ENCODE measurements at regions not wholly inside any gene's neighbourhood (a gene's known extent, or its start where the extent isn't known, plus 50 kb on each side); places are given as distances from the start of the nearest gene placed in this dataset.

- Histone ChIP-seq H3K4me3 (ENCODE audit: low read length) (no peak overlapping the region), H3K36me3 (ENCODE audit: control insufficient read depth, insufficient read depth, low read length) (no peaks in the 10 kb centered on the region), H3K9ac (ENCODE audit: extremely low read depth, low read length, poor library complexity, severe bottlenecking) (no peak overlapping the region), H3K27ac (ENCODE audit: low read depth, low read length) (no peak overlapping the region), H3K4me1 (ENCODE audit: control insufficient read depth, insufficient read depth, low read length) (no peaks in the 10 kb centered on the region), H3K9me3 (ENCODE audit: control insufficient read depth, low read length) (no peaks in the 10 kb centered on the region), H3K27me3 (ENCODE audit: control insufficient read depth, insufficient read depth, low read length, poor library complexity, severe bottlenecking) (no peaks in the 10 kb centered on the region)
- no peaks in the 10 kb centered on the region for H3K9me3 Mint-ChIP-seq
- H3K4me3 Mint-ChIP-seq: no peak overlapping the region
- H3K4me1 Mint-ChIP-seq: peaks cover 6% of the 10 kb centered on the region
- no peaks in the 10 kb centered on the region for H3K27me3 Mint-ChIP-seq (ENCODE audit: insufficient read depth)
- no peak for DNase-seq
- 83 to 85% methylated on average over 3 to 5 of the region's 5 CpGs for WGBS, 2 experiments (ENCODE audit: insufficient coverage in 1 of 2, insufficient read length in 1 of 2)
- H3K27ac Mint-ChIP-seq: no peak overlapping the region
- TF ChIP-seq, protein P1, sequence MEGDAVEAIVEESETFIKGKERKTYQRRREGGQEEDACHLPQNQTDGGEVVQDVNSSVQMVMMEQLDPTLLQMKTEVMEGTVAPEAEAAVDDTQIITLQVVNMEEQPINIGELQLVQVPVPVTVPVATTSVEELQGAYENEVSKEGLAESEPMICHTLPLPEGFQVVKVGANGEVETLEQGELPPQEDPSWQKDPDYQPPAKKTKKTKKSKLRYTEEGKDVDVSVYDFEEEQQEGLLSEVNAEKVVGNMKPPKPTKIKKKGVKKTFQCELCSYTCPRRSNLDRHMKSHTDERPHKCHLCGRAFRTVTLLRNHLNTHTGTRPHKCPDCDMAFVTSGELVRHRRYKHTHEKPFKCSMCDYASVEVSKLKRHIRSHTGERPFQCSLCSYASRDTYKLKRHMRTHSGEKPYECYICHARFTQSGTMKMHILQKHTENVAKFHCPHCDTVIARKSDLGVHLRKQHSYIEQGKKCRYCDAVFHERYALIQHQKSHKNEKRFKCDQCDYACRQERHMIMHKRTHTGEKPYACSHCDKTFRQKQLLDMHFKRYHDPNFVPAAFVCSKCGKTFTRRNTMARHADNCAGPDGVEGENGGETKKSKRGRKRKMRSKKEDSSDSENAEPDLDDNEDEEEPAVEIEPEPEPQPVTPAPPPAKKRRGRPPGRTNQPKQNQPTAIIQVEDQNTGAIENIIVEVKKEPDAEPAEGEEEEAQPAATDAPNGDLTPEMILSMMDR (conservative IDR thresholded peaks at IDR 0.05): no peak
- H3K36me3 Mint-ChIP-seq (ENCODE audit: low read depth): no peaks in the 10 kb centered on the region
Observed at GRCh38 chr9:82332018-82332773, 343.6 kb downstream of the SPATA31D1 start.

DNA sequence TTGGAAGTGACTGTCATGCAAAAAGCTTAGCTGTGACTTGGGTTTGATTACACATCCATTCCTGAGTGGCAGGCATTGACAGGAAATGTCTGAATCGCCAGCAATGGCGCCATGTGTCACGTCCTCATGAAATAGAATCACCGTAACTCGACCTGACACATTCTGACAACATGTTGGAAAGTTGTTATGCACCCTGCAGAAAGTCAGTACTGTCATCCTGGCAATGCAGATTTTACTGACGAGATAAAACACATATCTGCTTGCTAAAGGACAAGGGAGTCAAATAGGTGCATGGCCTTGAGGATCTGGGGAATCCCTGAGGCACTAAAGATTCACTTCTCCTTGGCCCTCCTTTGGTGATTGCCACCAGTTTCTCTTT lies 344.2 kb downstream of the SPATA31D1 start:
- Histone ChIP-seq H3K27me3 (ENCODE audit: control insufficient read depth, insufficient read depth, low read length, poor library complexity, severe bottlenecking) (no peaks in the 10 kb centered on the region), H3K4me1 (ENCODE audit: control insufficient read depth, insufficient read depth, low read length) (no peaks in the 10 kb centered on the region), H3K36me3 (ENCODE audit: control insufficient read depth, insufficient read depth, low read length) (no peaks in the 10 kb centered on the region), H3K4me3 (ENCODE audit: low read length) (no peak overlapping the region), H3K27ac (ENCODE audit: low read depth, low read length) (no peak overlapping the region), H3K9ac (ENCODE audit: extremely low read depth, low read length, poor library complexity, severe bottlenecking) (no peak overlapping the region), H3K9me3 (ENCODE audit: control insufficient read depth, low read length) (no peaks in the 10 kb centered on the region)
- Mint-ChIP-seq H3K27ac (no peak overlapping the region), H3K27me3 (ENCODE audit: insufficient read depth) (no peaks in the 10 kb centered on the region), H3K9me3 (no peaks in the 10 kb centered on the region), H3K4me3 (no peak overlapping the region), H3K4me1 (peaks cover 6% of the 10 kb centered on the region), H3K36me3 (ENCODE audit: low read depth) (no peaks in the 10 kb centered on the region)
- WGBS, 2 experiments (ENCODE audit: insufficient coverage in 1 of 2, insufficient read length in 1 of 2): 91 to 94% methylated on average over 6 of the region's 6 CpGs
- TF ChIP-seq, protein P1 (conservative IDR thresholded peaks at IDR 0.05): no peak
- no peak for DNase-seq

DNA sequence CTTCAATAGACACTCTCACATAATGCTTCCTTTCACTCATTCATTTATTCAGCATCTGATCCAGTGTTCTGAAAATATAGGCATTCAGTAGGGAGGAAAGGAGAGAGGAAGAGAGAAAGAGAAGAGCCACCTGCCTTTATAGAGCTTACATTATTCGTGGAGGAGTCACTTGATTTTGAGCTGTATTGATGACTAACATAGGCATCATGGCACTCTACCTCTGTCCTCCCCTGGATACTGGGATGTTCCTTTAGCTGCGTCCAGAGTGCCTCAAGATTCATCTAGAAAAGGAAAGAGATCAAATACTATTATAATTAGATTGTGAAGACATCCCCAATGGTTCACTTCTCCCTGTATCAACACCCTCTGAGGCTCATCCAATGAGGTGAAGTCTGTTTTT lies 345.1 kb downstream of the SPATA31D1 start:
- H3K27ac Mint-ChIP-seq: no peak overlapping the region
- DNase-seq: no peak
- no peak overlapping the region for H3K4me3 Mint-ChIP-seq
- H3K4me3 ChIP-seq (ENCODE audit: low read length): no peak overlapping the region
- no peaks in the 10 kb centered on the region for H3K36me3 ChIP-seq (ENCODE audit: control insufficient read depth, insufficient read depth, low read length)
- no peaks in the 10 kb centered on the region for H3K9me3 ChIP-seq (ENCODE audit: control insufficient read depth, low read length)
- TF ChIP-seq, protein P1 (conservative IDR thresholded peaks at IDR 0.05): no peak
- H3K27me3 Mint-ChIP-seq (ENCODE audit: insufficient read depth): no peaks in the 10 kb centered on the region
- H3K4me1 ChIP-seq (ENCODE audit: control insufficient read depth, insufficient read depth, low read length): no peaks in the 10 kb centered on the region
- no peak overlapping the region for H3K9ac ChIP-seq (ENCODE audit: extremely low read depth, low read length, poor library complexity, severe bottlenecking)
- no peak overlapping the region for H3K27ac ChIP-seq (ENCODE audit: low read depth, low read length)
- peaks cover 6% of the 10 kb centered on the region for H3K4me1 Mint-ChIP-seq
- 97 to 100% methylated on average over 1 to 2 of the region's 2 CpGs for WGBS, 2 experiments (ENCODE audit: insufficient coverage in 1 of 2, insufficient read length in 1 of 2)
- no peaks in the 10 kb centered on the region for H3K27me3 ChIP-seq (ENCODE audit: control insufficient read depth, insufficient read depth, low read length, poor library complexity, severe bottlenecking)
- no peaks in the 10 kb centered on the region for H3K36me3 Mint-ChIP-seq (ENCODE audit: low read depth)
- H3K9me3 Mint-ChIP-seq: no peaks in the 10 kb centered on the region
